NCI-H1417 treated with DMSO at 0.1 percent for 48 hours (cell line): ENCODE measurements at regions not wholly inside any gene's neighbourhood (a gene's known extent, or its start where the extent isn't known, plus 50 kb on each side); places are given as distances from the start of the nearest gene placed in this dataset.
"Not testable (repeated sequence)": the region's sequence is repeated elsewhere in the genome, so short reads cannot be mapped to it uniquely, and the experiment has no call there.

Experiments used
- DNase-seq: peaks from one replicate; lab custom pipeline; 2025; lab: John Stamatoyannopoulos, UW

DNA sequence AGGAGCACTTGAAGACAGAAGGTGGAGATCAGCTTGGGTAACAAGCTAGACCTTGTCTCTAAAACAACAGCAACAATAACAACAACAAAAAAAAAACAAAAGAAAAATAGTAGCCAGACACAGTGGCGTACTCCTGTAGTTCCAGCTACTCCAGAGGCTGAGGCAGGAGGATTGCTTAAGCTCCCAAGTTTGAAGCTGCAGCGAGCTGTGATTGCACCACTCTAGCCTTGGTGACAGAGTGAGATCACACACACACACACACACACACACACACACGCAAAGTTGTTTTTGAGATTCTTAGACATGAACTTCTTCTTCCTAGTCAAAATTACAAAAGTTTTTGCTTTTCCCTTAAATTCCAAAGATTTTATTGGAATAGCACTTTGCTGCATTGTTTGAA, 93.0 kb upstream of the IGSF10 start:
- DNase-seq: no peak

DNA sequence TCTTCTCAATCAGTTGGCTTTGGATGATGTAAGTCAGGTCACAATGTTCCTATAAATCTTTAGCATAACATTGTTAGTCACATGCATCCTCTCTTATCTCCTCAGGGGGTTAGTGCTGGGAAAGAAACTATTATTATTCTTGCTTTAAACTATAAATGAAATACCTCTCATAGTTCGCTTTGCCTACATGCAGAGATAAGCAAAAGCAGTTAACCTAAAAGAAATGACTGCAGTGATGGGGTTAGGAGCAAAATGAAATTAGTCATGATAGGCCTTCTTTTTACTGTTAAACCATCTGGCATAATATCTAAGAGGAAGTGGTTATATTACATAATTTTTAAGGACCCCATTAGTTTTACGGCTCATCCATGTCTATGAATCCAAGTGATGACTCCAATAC, 91.7 kb upstream of the IGSF10 start:
- no peak for DNase-seq

DNA sequence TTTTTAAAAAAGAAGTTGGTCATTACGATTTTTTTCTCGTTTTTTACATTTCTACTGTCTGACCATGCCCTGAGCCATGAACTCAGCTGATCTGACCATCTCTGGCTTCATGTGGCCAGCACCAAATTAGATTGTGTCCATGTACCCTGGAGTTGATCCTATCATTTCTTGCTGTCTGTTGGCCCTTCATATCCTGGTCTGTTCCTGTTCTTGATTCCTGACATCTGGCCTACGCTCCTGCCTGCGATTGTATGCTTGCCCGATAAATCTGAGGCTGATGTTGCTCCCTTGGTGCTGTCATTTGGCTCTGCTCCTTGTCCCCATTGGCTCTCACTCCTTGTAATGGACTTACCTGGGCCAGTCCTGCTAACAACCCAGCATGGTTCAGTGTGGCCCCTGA, 89.8 kb upstream of the IGSF10 start:
- no peak for DNase-seq

DNA sequence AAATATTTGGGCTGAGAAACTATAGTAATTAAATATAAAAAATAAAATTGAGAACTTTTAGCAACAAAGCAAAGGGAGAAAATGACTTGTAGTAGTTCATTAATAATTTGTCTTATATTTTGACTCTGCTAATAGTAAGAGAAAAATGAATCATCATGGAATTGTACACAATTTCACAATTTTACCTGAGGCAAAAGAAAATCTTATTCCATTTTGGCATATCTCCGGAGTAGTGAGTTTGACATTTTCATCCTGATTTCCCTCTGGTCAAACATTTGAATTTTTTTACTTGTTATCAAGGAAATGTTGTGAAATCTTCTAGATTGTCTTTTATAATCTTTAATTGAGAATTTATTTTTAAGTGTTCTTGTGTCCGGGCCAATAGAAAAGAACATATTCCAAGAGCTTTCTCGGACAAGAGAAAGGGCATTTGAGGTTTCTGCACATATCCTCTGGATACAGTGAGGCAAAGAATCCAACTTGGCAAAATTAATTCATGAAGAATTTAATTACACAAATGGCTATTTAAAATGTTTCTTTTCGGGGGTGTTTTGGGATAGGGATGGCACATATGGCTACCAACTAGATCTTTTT, 89.3 kb upstream of the IGSF10 start:
- no peak for DNase-seq

DNA sequence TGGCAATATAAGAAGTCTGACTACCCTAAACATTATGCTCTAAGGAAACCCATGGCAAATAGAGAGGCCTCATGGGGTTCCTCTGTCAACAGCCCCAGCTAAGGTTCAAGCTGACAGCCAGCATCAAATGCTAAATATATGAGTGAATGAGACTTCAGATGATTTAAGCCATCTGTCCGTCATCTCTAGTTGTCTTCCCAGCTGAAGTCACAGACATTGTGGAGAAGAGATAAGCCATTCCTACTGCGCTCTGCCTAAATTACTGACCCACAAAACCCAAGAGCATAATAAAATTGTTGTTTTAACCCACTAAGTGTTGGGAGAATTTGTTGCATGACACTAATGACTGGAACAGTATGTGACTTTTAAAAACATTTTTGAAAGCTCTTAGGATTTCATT, 87.3 kb upstream of the IGSF10 start:
- no peak for DNase-seq

DNA sequence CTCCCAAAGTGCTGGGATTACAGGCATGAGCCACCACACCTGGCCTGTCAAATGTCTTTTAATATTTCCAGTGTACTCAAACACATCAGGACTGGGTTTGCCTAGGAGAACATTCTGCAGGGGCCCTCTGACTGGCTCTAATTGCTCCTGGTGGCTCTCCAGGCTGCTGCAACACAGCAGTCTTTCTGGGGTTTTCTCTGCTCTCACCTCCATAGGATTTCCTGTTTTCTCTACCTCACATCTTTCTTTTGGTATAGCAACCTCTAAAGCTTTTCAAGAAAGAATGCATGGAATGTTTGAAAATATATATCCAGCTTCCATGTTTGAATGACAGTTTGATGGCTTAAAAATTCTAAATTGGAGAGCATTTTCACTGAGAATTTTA, 83.3 kb upstream of the IGSF10 start:
- DNase-seq: no peak

DNA sequence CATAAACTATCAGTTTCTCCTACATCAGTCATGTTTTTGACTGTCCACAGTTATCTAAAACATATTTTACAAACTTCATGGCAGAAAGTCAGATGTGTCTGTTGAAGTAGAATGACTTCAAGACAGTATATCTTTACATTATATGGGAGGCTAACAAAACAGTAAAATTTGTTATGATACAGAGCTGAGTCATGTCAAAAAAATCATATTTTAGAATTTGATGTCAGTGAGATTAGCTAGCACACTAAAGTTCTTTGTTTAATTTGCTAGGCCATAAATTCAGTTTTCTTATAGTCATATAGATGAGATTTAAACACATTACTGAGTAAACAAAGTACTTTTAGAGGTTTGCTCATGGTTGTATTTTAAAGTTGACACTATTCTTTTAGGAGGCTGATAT, 80.3 kb upstream of the IGSF10 start:
- DNase-seq: no peak

DNA sequence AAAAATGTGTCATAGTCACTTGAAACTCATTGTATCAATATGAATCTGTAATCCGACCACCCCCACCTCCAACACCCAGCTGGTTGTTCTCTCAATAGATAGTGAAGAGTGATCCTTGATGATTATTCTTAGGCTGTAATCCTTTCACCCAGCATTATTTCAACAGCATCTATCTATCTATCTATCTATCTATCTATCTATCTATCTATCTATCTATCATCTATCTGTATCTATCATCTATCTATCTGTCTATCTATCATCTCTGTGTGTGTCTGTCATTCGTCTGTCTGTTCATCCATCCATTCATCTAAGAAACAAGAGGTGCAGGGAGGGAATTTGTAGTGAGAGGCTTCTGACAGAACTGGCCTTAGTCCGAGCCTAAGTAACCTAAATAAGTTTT, 78.7 kb upstream of the IGSF10 start:
- no peak for DNase-seq

DNA sequence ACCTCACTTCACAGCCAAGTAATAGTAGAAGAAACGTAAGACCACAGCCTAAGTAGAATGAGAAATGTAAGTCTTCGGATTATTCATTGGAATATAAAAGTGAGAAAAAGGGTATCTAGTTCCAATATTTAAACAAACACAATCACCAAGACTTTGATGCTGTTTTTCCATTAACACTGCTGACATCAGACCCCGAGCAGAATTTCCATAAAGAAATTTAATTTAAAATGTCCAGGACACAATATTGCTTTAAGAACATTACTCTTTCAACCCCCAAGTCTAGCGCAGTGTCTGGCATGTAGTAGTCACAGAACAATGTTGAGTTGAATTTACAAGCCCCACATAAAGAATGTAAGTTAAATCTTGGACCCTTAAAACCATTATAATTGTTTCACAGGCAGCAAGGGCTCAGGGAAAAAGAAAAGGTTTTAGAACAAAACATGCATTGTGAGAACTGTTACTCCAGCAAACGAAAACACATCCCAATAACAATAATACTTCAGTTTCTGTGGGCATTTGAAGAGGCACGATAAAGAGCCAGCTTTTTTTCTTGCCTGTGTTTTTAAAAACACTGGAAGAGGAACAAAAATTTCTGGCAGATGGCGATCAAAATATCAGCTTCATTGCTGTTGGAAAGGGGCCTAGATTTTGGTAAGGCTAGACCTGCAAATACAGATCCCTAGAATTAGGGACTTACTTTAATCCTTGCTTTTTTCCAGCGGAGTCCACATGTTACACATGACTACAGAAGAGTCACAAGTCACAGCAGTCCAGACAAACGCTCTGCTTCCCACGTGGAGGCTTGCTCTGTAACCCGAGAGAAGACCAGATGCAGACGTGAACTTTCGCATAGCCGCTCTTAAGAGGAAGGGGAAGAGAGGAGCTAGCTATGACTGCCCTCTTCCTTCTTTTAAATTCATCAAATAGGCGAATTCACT, 77.9 kb upstream of the IGSF10 start:
- no peak for DNase-seq

DNA sequence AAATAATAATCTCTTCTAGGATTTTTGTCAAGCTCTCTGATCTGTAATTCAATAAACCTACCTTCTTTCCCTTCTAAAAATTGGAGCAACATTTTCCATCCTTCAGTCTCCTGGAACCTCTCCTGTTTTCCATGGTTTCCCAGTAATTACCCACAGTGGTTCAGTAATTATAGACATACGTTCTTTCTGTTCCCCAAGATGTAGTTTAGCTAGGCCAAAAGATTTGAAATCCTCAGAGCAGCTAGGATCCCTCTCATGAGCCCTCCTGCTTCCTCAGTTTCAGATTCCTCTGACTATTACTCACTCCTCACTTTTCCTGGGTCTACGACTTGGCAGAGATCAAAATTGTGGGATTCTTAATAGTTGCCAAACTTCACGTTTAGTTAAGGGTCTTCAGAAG, 76.9 kb upstream of the IGSF10 start:
- DNase-seq: no peak

DNA sequence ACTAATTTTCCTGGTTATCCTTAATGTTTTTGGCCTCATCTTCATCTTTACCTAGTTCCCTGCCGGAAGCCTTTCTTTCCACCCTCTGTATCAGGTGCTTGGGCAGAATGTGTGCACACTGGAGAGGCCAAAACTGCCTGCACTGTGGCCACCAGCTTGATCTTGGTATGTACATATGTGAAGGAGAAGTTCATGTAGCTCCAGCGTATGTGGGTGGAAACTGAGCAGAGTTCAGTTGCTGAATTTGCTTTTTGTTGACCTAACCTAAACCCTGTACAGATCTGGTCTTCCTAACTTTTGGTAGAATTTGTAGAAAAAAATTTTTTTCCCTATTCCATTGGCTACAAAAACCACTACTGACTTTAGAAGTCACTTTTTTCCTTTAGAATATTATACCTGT, 65.9 kb upstream of the IGSF10 start:
- DNase-seq: no peak

DNA sequence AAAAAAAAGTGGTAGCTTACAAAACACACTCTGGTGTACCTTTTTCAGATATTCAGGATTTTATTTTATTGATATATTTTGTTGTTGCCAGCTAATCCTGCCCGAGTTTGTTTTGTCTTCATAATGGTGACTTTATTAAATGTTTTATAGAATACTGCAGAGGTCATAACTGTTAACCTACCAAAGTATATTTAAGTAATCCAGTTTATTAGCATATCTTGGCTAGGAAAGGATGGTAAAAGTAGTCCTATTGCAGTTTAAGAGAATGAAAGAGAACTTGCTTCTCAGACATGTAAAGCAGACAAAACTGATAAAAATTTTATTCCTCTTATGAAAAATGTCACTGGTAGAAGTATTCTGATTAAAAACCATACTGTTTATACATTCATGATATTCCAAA, 59.2 kb upstream of the IGSF10 start:
- no peak for DNase-seq

DNA sequence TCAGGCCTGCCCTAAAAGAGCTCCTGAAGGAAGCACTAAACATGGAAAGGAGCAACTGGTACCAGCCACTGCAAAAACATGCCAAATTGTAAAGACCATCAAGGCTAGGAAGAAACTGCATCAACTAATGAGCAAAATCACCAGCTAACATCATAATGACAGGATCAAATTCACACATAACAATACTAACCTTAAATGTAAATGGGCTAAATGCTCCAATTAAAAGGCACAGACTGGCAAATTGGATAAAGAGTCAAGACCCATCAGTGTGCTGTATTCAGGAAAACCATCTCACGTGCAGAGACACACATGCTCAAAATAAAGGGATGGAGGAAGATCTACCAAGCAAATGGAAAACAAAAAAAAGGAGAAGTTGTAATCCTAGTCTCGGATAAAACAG, 50.6 kb upstream of the IGSF10 start:
- not testable (repeated sequence) for DNase-seq
